ENCODE measurements at regions not wholly inside any gene's neighbourhood (a gene's known extent, or its start where the extent isn't known, plus 50 kb on each side); places are given as distances from the start of the nearest gene placed in this dataset.

DNA sequence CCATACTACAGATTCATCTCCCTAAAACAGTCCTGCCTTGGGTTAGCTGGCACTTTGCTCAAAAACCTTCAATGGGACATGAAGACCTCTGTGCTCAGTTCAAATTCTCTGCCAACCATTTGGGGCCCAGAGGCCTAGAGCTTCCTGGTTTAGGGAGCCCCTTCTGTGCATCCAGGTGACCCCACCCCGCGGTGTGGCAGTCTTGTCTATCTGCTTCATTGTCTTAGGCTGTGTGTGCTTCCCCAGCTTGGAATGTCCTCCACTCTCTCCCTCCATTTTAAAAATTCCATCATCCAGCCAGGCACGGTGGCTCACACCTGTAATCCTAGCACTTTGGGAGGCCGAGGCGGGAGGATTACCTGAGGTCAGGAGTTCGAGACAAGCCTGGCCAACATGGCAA, 99.0 kb upstream of the NEO1 start:
- no peaks in the 10 kb centered on the region for H3K4me1 Mint-ChIP-seq
- peaks cover 2% of the 10 kb centered on the region for H3K36me3 Mint-ChIP-seq
- ATAC-seq (ENCODE audit: low read depth) (no peak), DNase-seq (ENCODE audit: low spot score in 2 of 2) (no peak)
- no peak overlapping the region for H3K27ac Mint-ChIP-seq
- H3K9me3 Mint-ChIP-seq = peaks cover 5% of the 10 kb centered on the region
- peaks cover 11% of the 10 kb centered on the region for H3K27me3 Mint-ChIP-seq
- no peak overlapping the region for H3K4me3 Mint-ChIP-seq

DNA sequence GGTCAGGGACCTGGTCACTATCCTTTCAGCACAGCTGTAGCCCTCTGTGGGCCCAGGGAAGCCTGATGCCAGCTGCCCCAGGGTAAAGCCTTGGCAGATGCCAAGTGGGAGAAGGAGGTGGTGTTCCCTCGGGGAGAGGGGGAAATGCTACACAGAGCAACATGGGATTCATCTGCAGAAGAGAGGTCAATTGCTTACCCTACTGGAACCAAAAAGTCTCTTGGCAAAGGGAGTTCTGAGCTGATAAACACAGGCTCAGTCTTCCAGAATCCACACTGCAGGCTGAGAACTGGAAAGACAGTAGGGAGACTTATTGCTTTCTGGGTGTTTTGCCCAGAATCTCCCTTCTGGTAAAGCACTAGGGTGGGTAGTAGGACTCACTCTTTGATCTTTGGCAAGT, 100.1 kb upstream of the NEO1 start:
- ATAC-seq (ENCODE audit: low read depth) = no peak
- Mint-ChIP-seq H3K9me3 (peaks cover 8% of the 10 kb centered on the region), H3K4me1 (no peaks in the 10 kb centered on the region), H3K27ac (no peak overlapping the region), H3K27me3 (peaks cover 11% of the 10 kb centered on the region), H3K36me3 (peaks cover 2% of the 10 kb centered on the region), H3K4me3 (no peak overlapping the region)
- DNase-seq (ENCODE audit: low spot score in 2 of 2) = no peak

DNA sequence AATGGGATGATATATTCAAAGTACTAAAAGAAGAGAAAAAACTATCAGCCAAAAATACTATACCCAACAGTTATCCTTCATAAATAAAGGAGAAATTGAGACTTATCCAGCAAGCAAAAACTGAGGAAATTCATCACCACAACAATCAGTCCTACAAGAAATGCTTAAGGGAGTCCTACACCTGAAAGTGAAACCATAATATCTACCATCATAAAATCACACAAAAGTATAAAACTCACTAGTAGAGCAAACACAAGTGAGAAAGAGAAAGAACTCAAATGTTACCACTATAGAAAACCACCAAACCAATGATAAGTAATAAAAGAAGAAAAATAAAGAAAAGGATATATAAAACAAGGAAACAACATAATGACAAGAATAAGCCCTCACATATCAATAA, 103.6 kb upstream of the NEO1 start:
- Mint-ChIP-seq H3K4me1 (no peaks in the 10 kb centered on the region), H3K27me3 (peaks cover 10% of the 10 kb centered on the region), H3K27ac (no peak overlapping the region), H3K9me3 (peaks cover 8% of the 10 kb centered on the region), H3K36me3 (peaks cover 2% of the 10 kb centered on the region), H3K4me3 (no peak overlapping the region)
- no peak for ATAC-seq (ENCODE audit: low read depth)
- DNase-seq (ENCODE audit: low spot score in 2 of 2) = no peak

DNA sequence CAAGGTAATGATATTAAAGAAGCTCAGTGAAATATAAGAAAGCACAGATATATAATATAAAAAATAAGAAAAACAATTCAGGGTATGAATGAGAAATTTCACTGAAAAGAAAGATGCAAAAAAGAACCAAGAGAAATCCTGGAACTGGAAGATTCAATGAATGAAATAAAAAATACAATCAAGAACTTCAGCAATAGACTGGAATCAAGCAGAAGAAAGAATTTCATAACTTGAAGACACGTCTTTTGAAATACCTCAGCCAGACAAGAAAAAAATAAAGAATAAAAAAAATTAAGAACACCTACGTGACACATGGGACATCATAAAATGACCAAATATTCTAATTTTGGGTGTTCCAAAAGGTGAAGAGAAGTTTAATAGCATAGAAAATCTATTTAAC, 104.6 kb upstream of the NEO1 start:
- Mint-ChIP-seq H3K9me3 (peaks cover 8% of the 10 kb centered on the region), H3K36me3 (peaks cover 2% of the 10 kb centered on the region), H3K4me1 (no peaks in the 10 kb centered on the region), H3K4me3 (no peak overlapping the region), H3K27me3 (peaks cover 7% of the 10 kb centered on the region), H3K27ac (no peak overlapping the region)
- no peak for ATAC-seq (ENCODE audit: low read depth)
- no peak for DNase-seq (ENCODE audit: low spot score in 2 of 2)

DNA sequence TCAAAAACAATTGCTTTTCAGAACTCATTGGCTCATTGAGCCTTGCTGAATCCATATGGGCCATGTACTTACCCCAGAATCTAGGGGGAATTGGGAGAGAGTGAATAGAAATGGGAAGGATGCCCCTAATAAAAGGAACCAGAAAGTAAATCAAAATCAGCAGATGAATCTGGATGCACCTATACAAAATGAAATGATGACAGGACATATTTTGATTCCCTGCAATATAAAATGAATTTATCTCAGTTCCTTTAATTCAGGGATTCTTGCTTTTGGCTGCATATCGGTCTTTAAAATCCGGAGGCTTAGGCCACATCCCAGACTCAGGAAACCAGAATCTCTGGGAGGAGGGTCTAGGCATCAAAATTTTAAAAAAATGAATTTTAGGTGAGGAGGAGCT, 107.7 kb upstream of the NEO1 start:
- H3K27ac Mint-ChIP-seq = no peak overlapping the region
- H3K9me3 Mint-ChIP-seq = peaks cover 8% of the 10 kb centered on the region
- ATAC-seq (ENCODE audit: low read depth) = no peak

GRCh38 chr15:72940229-72940622, 112.0 kb upstream of the NEO1 start:
- Mint-ChIP-seq H3K36me3 (no peaks in the 10 kb centered on the region), H3K4me3 (no peak overlapping the region), H3K27me3 (peaks cover 10% of the 10 kb centered on the region), H3K4me1 (no peaks in the 10 kb centered on the region), H3K9me3 (no peaks in the 10 kb centered on the region), H3K27ac (no peak overlapping the region)
- ATAC-seq (ENCODE audit: low read depth) (no peak), DNase-seq (ENCODE audit: low spot score in 2 of 2) (no peak)

More for the DNA sequence above, 107.7 kb upstream of the NEO1 start:
- Mint-ChIP-seq H3K27me3 (peaks cover 9% of the 10 kb centered on the region), H3K4me1 (no peaks in the 10 kb centered on the region), H3K4me3 (no peak overlapping the region), H3K36me3 (peaks cover 2% of the 10 kb centered on the region)
- no peak for DNase-seq (ENCODE audit: low spot score in 2 of 2)

GRCh38 chr15:72939514-72940228, 112.6 kb upstream of the NEO1 start:
- Mint-ChIP-seq H3K27me3 (peaks cover 12% of the 10 kb centered on the region), H3K4me3 (no peak overlapping the region), H3K4me1 (no peaks in the 10 kb centered on the region), H3K36me3 (no peaks in the 10 kb centered on the region), H3K27ac (no peak overlapping the region), H3K9me3 (no peaks in the 10 kb centered on the region)
- no peak for DNase-seq (ENCODE audit: low spot score in 2 of 2)
- ATAC-seq (ENCODE audit: low read depth) = no peak

DNA sequence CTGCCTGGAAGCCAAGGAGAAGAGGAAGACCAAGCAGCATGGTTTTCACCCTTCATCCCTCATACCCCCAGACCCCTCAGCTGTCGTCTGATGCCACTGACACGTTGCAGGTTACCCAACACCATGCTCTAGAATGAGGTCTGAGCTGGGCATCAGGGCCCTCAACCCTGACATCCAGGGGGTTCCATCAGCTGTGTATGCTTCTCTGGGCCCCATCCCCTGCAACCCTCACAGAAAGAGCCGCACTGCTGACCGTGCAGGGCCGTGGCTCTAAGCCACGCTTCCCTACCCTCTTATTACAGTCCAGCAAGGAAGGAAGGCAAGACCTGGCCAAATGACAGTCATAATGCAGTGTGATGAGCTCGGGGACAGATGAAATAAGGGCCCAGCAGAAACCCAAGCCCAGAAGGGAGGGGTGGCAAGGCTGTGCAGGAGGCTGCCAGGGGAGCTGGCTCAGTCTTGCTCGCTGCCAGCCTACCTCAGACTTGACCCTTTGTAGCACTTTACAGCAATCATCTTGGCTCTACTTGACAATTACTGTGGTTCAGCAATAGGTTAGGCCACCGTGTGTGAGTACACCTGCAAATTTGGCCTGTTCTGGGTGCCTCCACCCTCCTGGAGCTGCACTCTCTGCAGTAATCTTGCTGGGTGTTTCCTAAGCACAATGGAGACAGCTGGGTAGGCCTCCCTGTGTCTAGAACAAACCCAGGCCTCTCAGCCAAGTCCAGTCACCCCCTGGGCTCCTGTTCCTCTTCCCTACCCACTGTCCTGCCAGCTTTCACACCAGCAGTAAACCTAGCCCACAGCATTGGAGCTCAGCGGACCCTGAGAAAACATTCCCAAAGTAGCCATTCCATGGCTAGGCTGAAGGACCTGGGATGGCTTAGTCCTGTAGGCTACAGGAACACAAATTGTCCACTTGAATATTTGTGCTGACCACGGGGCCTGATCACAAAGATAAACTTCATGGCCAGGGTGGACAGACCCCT, 115.3 kb upstream of the NEO1 start:
- DNase-seq (ENCODE audit: low spot score in 2 of 2) = no peak
- Mint-ChIP-seq H3K9me3 (no peaks in the 10 kb centered on the region), H3K27me3 (peaks cover 18% of the 10 kb centered on the region), H3K36me3 (peaks cover 2% of the 10 kb centered on the region), H3K4me1 (no peaks in the 10 kb centered on the region), H3K4me3 (no peak overlapping the region), H3K27ac (no peak overlapping the region)
- ATAC-seq (ENCODE audit: low read depth) = no peak

- Mint-ChIP-seq H3K27me3 (peaks cover 21% of the 10 kb centered on the region), H3K4me3 (no peak overlapping the region), H3K4me1 (no peaks in the 10 kb centered on the region)
Measured at GRCh38 chr15:72936237-72936636, 116.0 kb upstream of the NEO1 start.

GRCh38 chr15:72935521-72935920, 116.7 kb upstream of the NEO1 start:
- H3K27me3 Mint-ChIP-seq = peaks cover 19% of the 10 kb centered on the region
- no peak for ATAC-seq (ENCODE audit: low read depth)
- no peak overlapping the region for H3K27ac Mint-ChIP-seq
- peaks cover 2% of the 10 kb centered on the region for H3K36me3 Mint-ChIP-seq
- H3K9me3 Mint-ChIP-seq = no peaks in the 10 kb centered on the region
- no peak for DNase-seq (ENCODE audit: low spot score in 2 of 2)
- H3K4me3 Mint-ChIP-seq = no peak overlapping the region
- H3K4me1 Mint-ChIP-seq = no peaks in the 10 kb centered on the region

More at GRCh38 chr15:72936237-72936636, 116.0 kb upstream of the NEO1 start:
- Mint-ChIP-seq H3K27ac (no peak overlapping the region), H3K36me3 (peaks cover 2% of the 10 kb centered on the region), H3K9me3 (no peaks in the 10 kb centered on the region)
- ATAC-seq (ENCODE audit: low read depth) (no peak), DNase-seq (ENCODE audit: low spot score in 2 of 2) (no peak)

- H3K27ac Mint-ChIP-seq = no peak overlapping the region
- H3K9me3 Mint-ChIP-seq = no peaks in the 10 kb centered on the region
- peaks cover 2% of the 10 kb centered on the region for H3K36me3 Mint-ChIP-seq
- no peak overlapping the region for H3K4me3 Mint-ChIP-seq
- H3K27me3 Mint-ChIP-seq = peaks cover 23% of the 10 kb centered on the region
- ATAC-seq (ENCODE audit: low read depth) (no peak), DNase-seq (ENCODE audit: low spot score in 2 of 2) (no peak)
- no peaks in the 10 kb centered on the region for H3K4me1 Mint-ChIP-seq
Measured at GRCh38 chr15:72934921-72935320, 117.3 kb upstream of the NEO1 start.

DNA sequence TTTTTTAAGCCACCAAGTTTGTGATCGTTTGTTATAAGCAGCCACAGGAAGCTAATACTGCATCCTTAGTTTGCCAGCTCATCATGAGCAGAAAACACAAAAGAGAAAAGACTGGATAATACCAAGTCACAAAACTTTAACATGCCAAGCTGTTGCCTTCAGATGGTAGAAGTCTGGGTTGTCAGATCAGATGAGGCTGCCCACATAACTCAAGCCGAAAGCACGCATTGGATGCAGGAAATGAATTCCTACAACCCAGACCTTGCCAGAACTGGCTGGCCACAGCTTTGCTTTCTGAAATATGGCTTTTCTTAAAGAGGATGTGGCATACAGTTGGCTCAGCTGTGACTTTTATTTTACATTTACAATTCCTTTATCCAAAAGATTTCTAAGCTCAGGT, 118.3 kb upstream of the NEO1 start:
- Mint-ChIP-seq H3K4me3 (no peak overlapping the region), H3K36me3 (peaks cover 2% of the 10 kb centered on the region), H3K27me3 (peaks cover 25% of the 10 kb centered on the region), H3K27ac (no peak overlapping the region), H3K9me3 (no peaks in the 10 kb centered on the region), H3K4me1 (no peaks in the 10 kb centered on the region)
- no peak for DNase-seq (ENCODE audit: low spot score in 2 of 2)
- no peak for ATAC-seq (ENCODE audit: low read depth)

- Mint-ChIP-seq H3K4me1 (peaks cover 4% of the 10 kb centered on the region), H3K4me3 (no peak overlapping the region), H3K27me3 (peaks cover 27% of the 10 kb centered on the region), H3K36me3 (peaks cover 2% of the 10 kb centered on the region), H3K9me3 (no peaks in the 10 kb centered on the region), H3K27ac (no peak overlapping the region)
- DNase-seq (ENCODE audit: low spot score in 2 of 2) (no peak), ATAC-seq (ENCODE audit: low read depth) (no peak)
Measured at GRCh38 chr15:72932472-72932871, 119.8 kb upstream of the NEO1 start.

DNA sequence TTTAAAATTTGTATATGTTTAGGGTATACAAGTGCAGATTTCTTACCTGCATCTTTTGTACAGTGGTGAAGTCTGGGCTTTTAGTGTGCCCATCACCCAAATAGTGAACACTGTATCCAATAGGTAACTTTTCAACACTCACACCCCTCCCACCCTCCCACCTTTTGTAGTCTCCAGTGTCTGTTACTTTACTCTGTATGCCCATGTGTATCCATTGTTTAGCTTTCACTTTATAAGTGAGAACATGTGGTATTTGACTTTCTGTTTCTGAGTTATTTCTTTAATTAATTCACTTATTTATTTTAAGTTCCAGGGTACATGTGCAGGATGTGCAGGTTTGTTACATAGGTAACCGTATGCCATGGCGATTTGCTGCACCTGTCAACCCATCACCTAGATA, 124.8 kb upstream of the NEO1 start:
- H3K4me1 Mint-ChIP-seq = peaks cover 4% of the 10 kb centered on the region
- ATAC-seq (ENCODE audit: low read depth) (no peak), DNase-seq (ENCODE audit: low spot score in 2 of 2) (no peak)
- H3K27ac Mint-ChIP-seq = no peak overlapping the region
- H3K9me3 Mint-ChIP-seq = no peaks in the 10 kb centered on the region
- H3K27me3 Mint-ChIP-seq = peaks cover 15% of the 10 kb centered on the region
- H3K36me3 Mint-ChIP-seq = no peaks in the 10 kb centered on the region
- H3K4me3 Mint-ChIP-seq = no peak overlapping the region

Measured in memory B cell (primary cell).